ENCODE measurements at regions not wholly inside any gene's neighbourhood (a gene's known extent, or its start where the extent isn't known, plus 50 kb on each side); places are given as distances from the start of the nearest gene placed in this dataset.
A peak's percentile ranks its signal among the peaks of the same experiment; 100 is the strongest.

DNA sequence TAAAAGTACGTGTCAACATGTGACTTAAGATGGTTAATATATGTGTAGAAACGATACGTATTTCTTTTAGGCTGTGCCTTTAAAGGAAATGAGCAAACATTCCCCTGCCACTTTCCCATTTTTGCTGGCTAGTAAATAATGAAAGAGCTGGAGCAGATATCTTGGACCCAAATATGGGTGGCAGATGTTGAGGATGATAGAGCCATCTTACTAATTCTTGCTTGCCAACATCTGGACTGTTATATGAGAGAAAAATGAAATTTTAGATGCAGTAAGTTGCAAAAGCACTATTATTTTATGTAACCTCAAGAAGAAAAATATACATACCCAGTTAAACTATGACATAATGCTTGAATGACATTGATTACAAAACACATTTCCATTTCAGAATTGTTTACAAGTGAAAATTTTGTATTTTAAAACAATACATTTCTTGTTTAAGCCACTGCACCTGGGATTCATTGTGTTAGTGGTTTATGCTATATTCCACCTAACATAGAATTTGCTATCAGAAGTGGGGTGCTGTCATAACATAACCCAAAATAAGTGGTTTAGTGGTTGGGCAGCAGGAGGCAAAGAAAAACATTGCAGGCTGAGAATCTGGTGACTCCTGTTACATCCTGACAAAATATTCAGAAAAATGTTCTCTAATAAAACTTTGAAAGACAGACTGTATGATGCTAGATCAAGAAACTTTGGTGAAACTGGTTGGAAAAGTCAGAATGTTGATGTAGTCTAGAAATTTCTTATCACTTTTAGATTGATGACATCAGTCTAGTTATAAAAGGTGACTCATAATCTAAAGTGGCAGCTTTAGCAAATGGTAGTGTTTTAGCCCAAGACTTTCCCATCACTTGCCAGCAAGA lies 305.0 kb downstream of the PTEN start:
- ATAC-seq (peak; percentile 53), DNase-seq (ENCODE audit: low spot score in 2 of 2) (no peak)
- H3K9me3 Mint-ChIP-seq, result peaks cover 3% of the 10 kb centered on the region
- H3K36me3 Mint-ChIP-seq, result no peaks in the 10 kb centered on the region
- H3K27ac Mint-ChIP-seq, result no peak overlapping the region
- H3K4me3 Mint-ChIP-seq, result no peak overlapping the region
- H3K4me1 Mint-ChIP-seq, result peaks cover 39% of the 10 kb centered on the region

DNA sequence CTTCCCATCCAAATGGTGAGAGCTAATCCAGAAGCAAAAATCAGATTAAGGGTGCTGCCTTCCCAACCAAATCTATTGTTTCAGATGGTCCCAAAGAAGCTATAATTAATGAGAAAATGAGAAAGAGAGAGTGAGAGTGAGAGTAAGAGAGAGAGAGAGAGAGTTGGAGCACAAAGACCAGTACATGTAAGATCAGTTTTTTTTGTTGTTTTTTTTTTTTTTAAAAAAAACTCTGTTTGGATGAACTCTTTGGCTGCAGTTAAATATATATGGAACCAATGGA lies 305.6 kb downstream of the PTEN start:
- Mint-ChIP-seq H3K4me1 (peaks cover 39% of the 10 kb centered on the region), H3K9me3 (peaks cover 3% of the 10 kb centered on the region), H3K4me3 (no peak overlapping the region), H3K36me3 (no peaks in the 10 kb centered on the region), H3K27ac (no peak overlapping the region)
- ATAC-seq, result no peak
- DNase-seq (ENCODE audit: low spot score in 2 of 2), result no peak

DNA sequence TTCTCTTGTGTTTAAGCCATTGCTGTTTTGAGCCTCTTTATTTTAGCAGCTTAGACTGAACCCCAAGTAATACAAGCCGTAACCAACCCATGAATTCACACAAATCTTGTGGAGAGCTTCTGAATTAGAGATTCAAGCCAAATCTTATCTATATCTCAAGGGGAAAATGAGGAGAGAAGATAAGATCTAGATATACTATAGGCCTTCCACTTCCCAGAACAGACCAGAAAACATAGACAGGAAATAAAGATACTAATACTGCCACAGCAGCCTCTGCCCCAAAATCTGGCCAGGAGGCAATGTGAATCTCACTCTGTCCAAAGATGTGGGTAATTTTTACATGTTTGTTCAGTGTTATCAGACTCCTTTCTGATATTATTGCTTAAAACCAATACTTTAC lies 307.2 kb downstream of the PTEN start:
- Mint-ChIP-seq H3K9me3 (peaks cover 10% of the 10 kb centered on the region), H3K36me3 (no peaks in the 10 kb centered on the region), H3K27ac (no peak overlapping the region), H3K4me3 (no peak overlapping the region), H3K4me1 (peaks cover 39% of the 10 kb centered on the region)
- DNase-seq (ENCODE audit: low spot score in 2 of 2) (no peak), ATAC-seq (no peak)

DNA sequence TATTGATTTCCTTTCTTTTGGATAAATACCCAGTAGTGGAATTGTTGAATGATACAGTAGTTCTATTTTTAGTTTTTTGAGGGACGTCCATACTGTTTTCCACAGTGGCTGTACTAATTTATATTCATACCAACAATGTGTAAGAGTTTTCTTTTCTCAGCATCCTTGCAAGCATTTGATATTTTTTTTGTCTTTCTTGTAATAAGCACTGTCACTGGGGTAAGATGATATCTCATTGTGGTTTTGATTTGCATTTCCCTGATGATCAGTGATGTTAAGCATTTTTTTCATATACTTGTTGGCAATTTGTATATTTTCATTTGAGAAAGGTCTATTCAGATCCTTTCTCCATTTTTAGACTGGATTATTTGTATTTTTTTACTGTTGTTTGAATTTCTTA lies 308.7 kb downstream of the PTEN start:
- no peak overlapping the region for H3K27ac Mint-ChIP-seq
- ATAC-seq, result no peak
- H3K4me3 Mint-ChIP-seq, result no peak overlapping the region
- H3K4me1 Mint-ChIP-seq, result peaks cover 28% of the 10 kb centered on the region
- H3K9me3 Mint-ChIP-seq, result peaks cover 16% of the 10 kb centered on the region
- no peaks in the 10 kb centered on the region for H3K36me3 Mint-ChIP-seq
- no peak for DNase-seq (ENCODE audit: low spot score in 2 of 2)

DNA sequence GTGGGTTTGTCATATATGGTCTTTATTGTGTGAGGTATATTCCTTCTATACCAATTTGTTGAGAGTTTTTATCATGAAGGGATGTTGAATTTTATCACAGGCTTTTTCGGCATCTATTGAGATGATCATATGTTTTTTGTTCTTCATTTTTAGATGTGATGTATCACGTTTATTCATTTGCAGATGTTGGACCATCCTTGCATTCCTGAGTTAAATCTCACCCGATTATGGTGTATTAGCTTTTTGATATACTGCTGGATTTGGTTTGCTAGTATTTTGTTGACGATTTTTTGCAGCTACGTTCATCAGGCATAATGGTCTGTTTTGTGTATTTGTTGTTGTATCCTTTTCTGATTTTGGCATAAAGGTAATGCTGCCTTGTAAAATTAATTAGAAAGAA lies 311.0 kb downstream of the PTEN start:
- H3K36me3 Mint-ChIP-seq, result no peaks in the 10 kb centered on the region
- H3K4me1 Mint-ChIP-seq, result peaks cover 29% of the 10 kb centered on the region
- DNase-seq (ENCODE audit: low spot score in 2 of 2) (no peak), ATAC-seq (no peak)
- peaks cover 18% of the 10 kb centered on the region for H3K9me3 Mint-ChIP-seq
- H3K4me3 Mint-ChIP-seq, result no peak overlapping the region
- H3K27ac Mint-ChIP-seq, result no peak overlapping the region

DNA sequence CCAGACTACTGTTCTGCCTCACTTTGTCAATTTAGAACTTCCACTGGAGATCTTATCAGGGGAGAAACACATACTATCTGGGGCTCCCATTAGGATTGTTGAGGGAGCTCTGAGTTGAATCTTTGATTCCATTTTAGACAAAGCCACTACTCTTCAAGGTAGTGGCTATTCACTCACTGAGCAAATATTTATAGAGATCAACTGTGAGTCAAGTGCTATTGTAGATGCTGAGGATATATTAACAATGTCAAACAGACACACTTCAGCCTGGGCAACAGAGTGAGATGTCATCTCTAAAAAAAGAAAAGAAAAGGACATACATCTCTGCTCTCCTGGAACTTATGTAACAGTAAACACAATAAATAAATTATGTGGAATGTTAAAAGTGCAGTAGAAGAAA lies 315.3 kb downstream of the PTEN start:
- Mint-ChIP-seq H3K27ac (no peak overlapping the region), H3K4me3 (no peak overlapping the region), H3K36me3 (no peaks in the 10 kb centered on the region), H3K4me1 (peaks cover 6% of the 10 kb centered on the region), H3K9me3 (peaks cover 18% of the 10 kb centered on the region)
- DNase-seq (ENCODE audit: low spot score in 2 of 2) (no peak), ATAC-seq (no peak)

DNA sequence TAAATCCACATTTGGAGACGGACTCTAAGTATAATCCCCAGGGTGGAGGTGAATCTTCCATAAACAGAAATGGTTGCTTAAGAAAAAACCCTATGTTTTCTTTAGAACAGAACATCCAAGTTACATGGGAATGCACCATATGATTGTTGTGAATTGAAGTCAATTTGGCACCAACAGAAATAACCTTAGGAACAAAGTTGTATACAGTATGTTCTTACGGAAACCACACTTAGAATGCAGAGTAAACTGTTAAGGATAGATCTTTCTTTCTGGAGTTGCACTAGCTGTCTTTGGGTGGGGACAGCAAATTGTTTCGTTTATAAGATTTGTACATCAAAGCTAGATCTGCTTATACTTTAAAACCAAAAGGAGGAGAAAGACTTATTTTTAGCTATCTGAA lies 316.4 kb downstream of the PTEN start:
- Mint-ChIP-seq H3K9me3 (peaks cover 17% of the 10 kb centered on the region), H3K4me3 (no peak overlapping the region), H3K36me3 (no peaks in the 10 kb centered on the region), H3K4me1 (peaks cover 6% of the 10 kb centered on the region), H3K27ac (no peak overlapping the region)
- ATAC-seq (no peak), DNase-seq (ENCODE audit: low spot score in 2 of 2) (no peak)

DNA sequence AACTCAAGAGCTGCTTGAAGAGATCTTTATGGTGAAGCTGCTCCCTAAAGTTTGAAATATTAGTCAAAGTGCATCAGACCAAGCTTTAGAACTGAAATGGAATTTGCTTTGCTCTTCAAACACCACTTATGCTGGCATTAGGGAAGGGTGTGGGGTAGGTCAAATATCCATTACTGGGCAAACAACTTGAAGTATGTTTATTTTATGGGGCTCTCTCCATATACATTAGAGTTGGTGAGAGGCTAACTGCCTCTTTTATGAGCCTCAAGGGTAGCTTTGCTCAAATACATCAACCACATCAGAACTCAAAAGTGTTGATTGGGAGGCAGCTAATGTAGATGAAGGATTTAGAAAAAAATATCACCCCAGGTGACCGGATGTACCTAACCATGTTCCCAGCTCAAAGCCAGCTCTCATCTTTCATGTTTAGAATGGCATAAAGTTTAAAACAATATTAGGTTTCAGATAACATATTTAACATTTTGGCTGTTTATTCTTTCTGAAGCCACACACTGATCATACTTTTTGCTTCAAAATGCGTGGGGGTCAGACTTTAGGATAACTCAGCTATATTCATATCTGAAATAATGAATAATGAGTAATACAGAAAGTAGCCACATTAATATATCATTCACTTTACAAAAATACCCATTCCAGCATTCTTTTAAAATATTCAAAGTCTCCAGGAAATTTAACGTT lies 318.6 kb downstream of the PTEN start:
- Mint-ChIP-seq H3K4me1 (peaks cover 6% of the 10 kb centered on the region), H3K9me3 (peaks cover 7% of the 10 kb centered on the region), H3K27ac (no peak overlapping the region), H3K36me3 (no peaks in the 10 kb centered on the region), H3K4me3 (no peak overlapping the region)
- DNase-seq (ENCODE audit: low spot score in 2 of 2) (no peak), ATAC-seq (peak; percentile 46)

DNA sequence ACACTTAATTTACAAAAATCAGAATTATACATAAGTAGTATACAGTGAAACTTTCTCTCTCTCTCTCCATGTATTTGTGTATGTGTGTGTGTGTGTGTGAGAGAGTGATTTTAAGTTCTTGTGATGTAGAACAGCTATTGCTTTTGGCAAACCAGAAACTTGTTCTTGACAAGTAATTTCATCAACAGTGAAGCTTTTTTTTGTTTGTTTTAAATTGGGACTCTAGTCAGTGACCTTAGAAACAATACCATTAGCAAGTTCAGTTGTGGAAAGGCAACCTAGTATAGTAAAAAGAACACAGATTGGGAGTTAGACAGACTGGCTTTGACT lies 319.1 kb downstream of the PTEN start:
- peaks cover 6% of the 10 kb centered on the region for H3K4me1 Mint-ChIP-seq
- H3K4me3 Mint-ChIP-seq, result no peak overlapping the region

DNA sequence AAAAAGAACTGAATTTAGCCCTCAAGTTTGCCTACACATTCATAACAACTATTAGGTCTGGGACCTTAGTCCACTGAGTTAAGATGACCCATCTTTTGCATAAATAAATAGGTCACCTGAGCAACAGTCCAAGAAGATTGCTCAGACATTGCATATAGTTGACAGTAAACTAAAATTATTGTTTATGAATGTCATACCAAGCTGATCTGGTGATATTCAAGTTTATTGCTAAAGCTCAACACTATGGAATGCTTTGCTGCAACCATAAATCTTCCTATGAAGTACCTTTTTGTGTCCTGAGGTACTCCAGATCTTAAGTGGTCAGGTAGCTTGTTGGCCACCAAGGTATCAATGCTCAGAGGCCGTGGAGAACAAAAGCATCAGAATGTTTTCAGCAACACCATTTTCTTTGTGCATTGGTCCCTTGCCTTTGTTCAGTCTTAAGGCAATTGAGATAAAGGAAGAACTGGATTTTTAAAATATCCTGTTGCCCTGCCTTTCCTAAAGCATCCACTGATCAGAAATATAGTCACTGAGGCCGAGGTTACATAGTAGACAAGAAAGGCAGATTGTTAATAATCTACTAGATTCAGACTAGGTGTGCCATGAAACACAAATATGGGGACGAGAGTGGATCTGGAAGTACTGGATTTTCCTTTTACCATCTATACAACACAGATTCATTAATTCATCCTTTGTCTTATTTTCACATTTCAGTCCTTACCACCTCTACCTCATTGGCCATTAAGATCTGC lies 321.3 kb downstream of the PTEN start:
- H3K36me3 Mint-ChIP-seq, result no peaks in the 10 kb centered on the region
- no peaks in the 10 kb centered on the region for H3K9me3 Mint-ChIP-seq
- no peak overlapping the region for H3K4me3 Mint-ChIP-seq
- ATAC-seq, result no peak
- H3K27ac Mint-ChIP-seq, result no peak overlapping the region
- no peak for DNase-seq (ENCODE audit: low spot score in 2 of 2)
- H3K4me1 Mint-ChIP-seq, result no peaks in the 10 kb centered on the region

More for the DNA sequence above, 319.1 kb downstream of the PTEN start:
- H3K9me3 Mint-ChIP-seq, result peaks cover 2% of the 10 kb centered on the region
- ATAC-seq (peak; percentile 32), DNase-seq (ENCODE audit: low spot score in 2 of 2) (no peak)
- no peak overlapping the region for H3K27ac Mint-ChIP-seq
- H3K36me3 Mint-ChIP-seq, result no peaks in the 10 kb centered on the region

DNA sequence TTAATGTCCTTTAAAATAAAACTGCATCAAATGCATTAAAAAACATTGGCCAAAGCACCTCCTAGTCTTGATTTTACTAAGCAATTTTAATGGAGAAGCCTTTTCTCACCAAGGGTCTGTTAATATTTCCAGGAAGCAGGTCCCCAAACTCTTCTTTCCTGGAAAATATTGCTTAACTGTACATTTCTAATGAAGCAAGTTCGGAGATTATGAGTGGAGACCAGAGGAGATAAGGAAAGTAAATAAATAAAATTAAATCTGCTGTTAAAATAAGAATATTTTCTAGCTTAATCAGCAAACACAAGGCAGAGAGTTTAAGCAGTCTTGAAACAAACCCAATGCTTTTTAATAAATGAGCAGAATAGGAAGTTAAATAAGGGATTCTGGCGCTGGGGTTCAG lies 322.4 kb downstream of the PTEN start:
- H3K36me3 Mint-ChIP-seq, result no peaks in the 10 kb centered on the region
- H3K27ac Mint-ChIP-seq, result no peak overlapping the region
- no peak for ATAC-seq
- no peak overlapping the region for H3K4me3 Mint-ChIP-seq
- DNase-seq (ENCODE audit: low spot score in 2 of 2), result no peak
- H3K9me3 Mint-ChIP-seq, result no peaks in the 10 kb centered on the region
- H3K4me1 Mint-ChIP-seq, result no peaks in the 10 kb centered on the region

DNA sequence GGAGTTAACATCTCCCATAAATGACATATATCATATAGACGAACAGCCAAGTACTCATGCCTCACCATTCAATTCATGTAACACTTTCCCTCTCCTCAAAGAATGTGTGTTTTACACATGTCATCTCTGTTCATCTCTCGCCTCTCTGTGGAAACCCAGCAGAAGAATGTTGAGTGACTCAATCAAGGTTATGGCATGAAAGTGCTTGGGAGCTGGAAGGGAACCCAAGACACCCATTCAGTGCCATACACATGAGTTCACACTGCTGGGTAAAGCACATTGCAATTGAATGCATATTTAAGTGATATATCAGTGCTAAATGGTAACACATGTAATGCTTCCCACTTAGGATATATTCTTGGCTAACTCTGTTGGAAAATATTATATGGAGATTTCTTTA lies 322.9 kb downstream of the PTEN start:
- Mint-ChIP-seq H3K4me1 (no peaks in the 10 kb centered on the region), H3K27ac (no peak overlapping the region), H3K4me3 (no peak overlapping the region), H3K9me3 (no peaks in the 10 kb centered on the region), H3K36me3 (no peaks in the 10 kb centered on the region)
- ATAC-seq (peak; percentile 31), DNase-seq (ENCODE audit: low spot score in 2 of 2) (no peak)

DNA sequence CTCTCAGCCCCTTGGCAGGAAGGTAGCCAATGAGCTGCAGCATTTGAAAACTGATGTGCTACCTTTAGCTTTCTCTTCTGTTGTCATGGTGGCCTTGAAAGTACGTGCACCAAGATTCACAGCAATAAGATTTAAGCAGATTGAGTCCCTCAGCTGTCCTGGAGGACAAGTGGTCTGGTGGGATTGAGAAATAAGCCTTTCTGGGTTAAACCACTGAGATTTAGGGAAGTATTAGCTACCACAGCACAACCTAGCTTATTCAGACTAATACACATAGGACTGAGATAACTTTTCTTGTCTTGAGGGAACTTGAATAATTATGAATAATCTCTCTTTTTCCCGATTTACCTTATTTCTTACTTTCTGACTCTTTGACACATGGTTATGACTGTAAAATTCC lies 324.0 kb downstream of the PTEN start:
- DNase-seq (ENCODE audit: low spot score in 2 of 2), result no peak
- H3K9me3 Mint-ChIP-seq, result no peaks in the 10 kb centered on the region
- H3K4me1 Mint-ChIP-seq, result no peaks in the 10 kb centered on the region
- no peaks in the 10 kb centered on the region for H3K36me3 Mint-ChIP-seq
- H3K27ac Mint-ChIP-seq, result no peak overlapping the region
- ATAC-seq, result no peak
- no peak overlapping the region for H3K4me3 Mint-ChIP-seq

DNA sequence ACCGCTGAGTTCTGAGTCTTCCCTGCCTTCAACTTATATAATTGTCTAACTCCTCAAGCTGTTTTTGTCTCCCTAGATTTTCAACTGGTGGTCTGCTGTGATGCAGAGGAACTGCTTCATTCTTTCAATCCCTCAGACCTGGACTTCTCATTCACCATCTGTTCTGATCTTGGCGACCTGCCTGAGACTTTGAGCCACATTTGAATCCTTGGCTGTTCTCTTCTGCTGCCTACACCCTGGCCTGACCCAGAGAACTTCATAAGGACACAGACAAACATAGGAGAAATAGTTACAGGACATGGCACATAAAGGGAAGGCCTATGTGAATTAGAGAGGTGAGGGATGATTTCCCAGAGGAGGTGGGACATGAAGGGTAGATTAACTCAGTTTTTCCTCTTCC lies 326.7 kb downstream of the PTEN start:
- Mint-ChIP-seq H3K27ac (no peak overlapping the region), H3K4me3 (no peak overlapping the region), H3K36me3 (no peaks in the 10 kb centered on the region), H3K9me3 (no peaks in the 10 kb centered on the region), H3K4me1 (peaks cover 24% of the 10 kb centered on the region)
- DNase-seq (ENCODE audit: low spot score in 2 of 2) (no peak), ATAC-seq (no peak)

DNA sequence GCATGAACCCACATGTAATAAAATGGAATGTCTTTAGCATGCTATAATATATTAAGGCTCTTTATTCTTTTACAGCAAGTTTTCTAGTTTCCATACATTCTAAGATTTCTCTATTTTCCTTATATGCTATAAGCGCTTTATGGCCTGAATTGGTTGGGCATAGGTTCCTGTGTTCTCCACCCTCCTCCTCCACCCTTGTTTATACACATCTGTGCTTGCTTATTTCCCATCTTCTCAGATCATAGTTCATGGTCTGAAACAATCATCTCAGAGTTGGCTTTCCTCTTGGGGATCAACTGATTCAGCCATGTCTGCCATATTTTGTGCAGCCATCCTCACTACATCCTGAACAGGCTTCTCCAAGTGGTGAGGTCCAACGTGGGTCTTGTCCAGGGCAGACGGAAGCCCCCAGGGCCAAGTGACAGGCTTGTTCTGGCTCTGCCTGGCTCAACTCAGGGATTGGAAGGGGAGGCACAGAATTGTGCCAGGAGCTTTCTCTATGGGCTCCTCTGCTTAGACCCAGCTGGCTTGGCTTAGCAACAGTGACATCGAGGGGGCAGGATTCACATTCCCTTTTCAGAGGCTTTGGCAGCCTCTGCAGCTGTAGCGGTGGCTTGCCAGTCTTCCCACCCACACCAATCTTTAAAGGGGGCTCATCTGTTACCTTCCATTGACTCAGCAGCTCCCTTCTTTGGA lies 327.3 kb downstream of the PTEN start:
- Mint-ChIP-seq H3K4me3 (no peak overlapping the region), H3K9me3 (no peaks in the 10 kb centered on the region), H3K4me1 (peaks cover 27% of the 10 kb centered on the region), H3K36me3 (no peaks in the 10 kb centered on the region), H3K27ac (no peak overlapping the region)
- DNase-seq (ENCODE audit: low spot score in 2 of 2) (no peak), ATAC-seq (no peak)

Measured in stimulated activated effector memory CD8-positive, alpha-beta T cell treated with anti-CD3 and anti-CD28 coated beads, Interleukin-12 subunit alpha, Interleukin-12 subunit beta, amount 100 ng/mL, for 72 hours (primary cell).